T follicular helper cell (primary cell): ENCODE measurements at regions not wholly inside any gene's neighbourhood (a gene's known extent, or its start where the extent isn't known, plus 50 kb on each side); places are given as distances from the start of the nearest gene placed in this dataset.
"Not testable (repeated sequence)": the region's sequence is repeated elsewhere in the genome, so short reads cannot be mapped to it uniquely, and the experiment has no call there.

ENCODE experiments used
- DNase-seq: peaks from one replicate; pipeline ENCODE4 v3.0.0-alpha.2; 2020; ENCODE audit warnings: low read depth

DNA sequence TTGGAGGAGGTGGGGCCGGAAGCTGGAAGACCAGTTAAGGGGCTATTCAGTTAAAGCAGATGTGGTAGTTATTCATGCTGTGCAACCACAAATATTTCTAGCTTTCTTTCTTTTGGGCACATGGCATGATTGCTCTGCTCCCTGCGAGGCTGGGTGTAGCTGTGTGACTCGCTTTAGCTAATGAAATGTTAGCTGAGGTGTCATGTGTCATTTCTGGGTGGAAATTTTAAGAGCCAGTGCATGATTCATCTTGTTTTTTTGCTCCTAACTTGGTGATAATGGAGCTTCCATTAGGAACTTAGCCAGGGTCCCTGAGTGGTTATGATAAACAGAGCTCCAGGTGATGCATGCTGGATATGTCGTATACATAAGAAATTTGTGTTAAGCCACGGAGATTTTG, 300.6 kb downstream of the SATB1 start:
- no peak for DNase-seq

DNA sequence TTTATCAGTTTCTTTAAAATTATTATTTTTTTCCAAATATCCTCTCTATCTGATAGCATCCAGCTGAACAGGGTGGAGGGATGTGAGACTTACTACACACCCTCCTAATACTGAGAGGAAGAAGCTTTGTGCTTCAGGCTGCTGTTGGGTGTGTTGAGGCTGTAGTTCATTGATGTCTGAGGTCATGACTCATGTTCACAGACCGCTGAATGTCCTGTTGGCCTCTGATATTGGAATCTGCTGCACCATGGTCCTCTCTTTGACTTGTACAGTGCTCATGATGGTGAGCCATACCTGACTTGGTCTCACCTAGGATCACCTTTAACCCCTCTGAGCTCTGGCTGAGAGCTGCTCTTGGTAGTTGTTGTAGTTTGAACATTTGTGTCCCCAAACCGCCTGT, 302.9 kb downstream of the SATB1 start:
- no peak for DNase-seq

DNA sequence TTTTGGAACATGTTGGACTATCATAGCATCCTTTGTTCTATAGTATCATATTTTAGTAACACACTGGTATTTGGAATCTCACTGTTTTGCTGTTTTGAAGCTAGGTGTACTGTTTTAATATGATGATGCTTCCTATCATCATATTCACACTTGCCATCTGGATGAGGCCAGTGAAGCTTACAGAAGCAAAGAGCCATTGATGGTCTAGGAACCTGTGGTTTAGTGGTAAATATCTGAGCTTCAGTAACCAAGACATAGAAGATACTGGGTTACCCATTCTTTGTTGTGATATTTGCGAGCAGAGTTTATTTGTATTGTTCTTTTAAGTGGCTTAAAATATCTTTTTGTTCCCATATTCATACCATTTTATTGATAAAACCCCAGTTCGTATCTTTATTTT, 304.1 kb downstream of the SATB1 start:
- no peak for DNase-seq

DNA sequence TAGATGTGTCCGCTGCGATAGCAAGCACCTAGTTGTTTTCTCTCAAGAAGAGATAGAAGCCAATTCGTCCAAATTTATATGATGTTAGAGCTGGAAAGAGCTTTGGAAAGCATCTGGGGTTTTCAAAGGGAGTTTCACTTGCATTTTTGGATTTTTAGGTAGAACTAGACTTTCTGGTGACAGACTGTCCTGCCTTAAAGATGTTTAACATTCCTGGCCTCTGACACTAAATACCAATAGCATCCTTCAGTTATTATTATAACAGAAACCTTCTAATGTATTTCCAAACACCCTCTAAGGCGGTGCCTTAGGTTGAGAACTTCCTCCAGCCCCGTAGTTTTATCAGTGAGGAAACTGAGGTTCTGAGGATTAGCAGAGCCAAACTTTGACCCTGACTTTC, 305.3 kb downstream of the SATB1 start:
- DNase-seq = no peak

DNA sequence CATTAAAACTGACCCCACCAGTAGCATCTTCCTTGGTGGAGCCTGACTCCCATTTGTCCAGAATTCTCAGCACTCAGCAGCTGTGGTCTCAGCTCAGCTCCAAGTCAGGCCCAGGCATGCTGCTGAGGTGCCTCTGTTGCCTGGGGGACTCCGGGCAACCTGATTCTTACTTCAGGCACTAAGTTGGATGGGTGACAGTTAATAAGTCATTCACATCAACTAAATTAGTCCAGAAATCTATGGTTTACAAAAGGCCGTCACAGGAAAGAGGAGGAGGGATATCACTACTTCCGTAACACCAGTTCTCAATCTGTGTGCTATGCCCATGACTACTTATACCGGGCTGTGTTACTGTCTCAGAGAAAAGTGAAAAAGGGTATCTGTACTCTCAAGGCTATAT, 310.2 kb downstream of the SATB1 start:
- DNase-seq = no peak

DNA sequence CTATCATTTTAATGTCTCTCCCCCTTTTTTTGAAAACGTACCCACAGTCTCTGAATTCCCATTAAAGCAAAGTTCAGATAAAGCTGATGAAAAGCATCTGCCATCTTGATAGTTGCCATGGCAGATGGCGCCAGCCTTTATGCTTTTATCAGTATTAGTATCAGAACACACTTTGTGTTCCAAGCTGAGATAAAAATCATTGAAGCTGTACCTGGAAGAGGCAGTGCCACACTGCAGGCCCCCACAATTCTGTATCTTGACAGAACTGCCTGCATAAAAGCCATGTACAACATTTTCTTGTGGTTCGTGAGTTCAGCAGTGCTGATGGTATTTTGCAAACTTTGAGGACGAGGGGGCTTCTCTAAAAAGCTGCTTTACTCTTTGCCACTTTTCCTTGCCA, 311.7 kb downstream of the SATB1 start:
- no peak for DNase-seq

DNA sequence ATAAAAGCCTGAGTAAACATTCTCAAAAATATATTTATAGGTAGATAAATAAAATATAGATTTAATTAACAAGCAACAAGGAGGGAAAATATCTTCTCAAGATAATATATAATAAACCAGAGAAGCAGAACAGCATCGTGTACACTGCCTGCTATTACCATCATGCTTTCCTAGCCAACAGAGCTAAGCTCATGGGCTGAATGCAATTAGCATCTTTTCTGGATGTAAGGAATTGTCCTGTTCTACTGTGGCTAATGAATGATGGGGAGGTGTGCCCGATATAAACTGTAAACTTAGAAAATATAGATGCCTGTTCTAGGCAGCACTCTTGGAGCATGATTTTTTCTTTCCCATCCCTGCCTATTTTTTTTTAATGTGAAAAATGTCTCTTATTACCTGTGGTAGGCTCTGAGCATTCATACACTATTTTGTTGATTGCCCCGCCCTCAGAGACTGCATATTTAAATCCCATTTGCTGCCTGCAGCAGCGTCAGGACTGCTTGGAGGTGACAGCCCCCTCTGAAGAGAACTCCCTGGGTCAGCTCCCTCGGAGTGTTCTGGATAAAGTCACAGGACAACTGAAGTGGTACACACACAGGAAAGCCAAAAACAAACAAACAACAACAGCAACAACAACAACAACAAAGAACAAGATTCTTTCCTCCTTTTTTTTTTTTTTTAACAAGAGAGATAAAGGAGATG, 312.3 kb downstream of the SATB1 start:
- DNase-seq = no peak

DNA sequence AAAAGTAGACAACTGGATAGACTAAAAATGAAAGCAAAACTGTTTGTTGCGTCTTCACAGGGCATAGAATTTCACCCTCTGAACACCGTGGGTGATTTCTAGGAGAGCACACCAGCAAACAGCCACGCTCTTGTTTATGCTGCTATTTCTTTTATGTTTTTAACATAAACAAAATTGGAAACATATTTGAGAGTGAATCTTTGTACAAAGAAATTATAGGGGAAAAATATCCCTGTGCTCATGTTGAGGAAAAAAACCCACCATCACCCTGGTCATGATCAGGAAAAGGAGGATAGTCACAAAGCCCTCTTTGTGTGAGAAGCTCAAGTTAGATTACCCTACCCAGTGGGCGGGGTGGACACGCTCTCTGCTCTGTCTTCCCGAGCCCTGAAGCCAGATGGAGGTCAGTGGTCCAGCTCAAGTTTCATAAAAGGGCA, 313.3 kb downstream of the SATB1 start:
- no peak for DNase-seq

DNA sequence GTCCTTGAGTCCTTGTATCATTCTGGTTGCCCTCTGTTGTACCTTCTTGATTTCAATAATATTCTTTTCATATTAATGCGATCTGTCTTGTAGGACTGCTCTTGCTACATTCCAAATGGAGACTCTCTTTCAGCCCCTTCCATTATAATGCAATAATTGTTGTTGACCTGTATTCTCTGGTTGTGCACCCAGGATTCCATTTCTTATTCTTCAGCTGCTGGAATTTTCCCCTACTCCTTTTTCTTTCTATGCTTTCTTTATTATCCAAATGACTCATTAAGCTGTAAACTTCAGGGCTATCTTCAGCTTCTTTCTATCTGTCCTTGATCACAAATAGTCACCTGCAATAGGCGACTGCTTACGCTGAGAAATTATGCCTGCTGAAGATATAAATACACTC, 321.5 kb downstream of the SATB1 start:
- DNase-seq = no peak

DNA sequence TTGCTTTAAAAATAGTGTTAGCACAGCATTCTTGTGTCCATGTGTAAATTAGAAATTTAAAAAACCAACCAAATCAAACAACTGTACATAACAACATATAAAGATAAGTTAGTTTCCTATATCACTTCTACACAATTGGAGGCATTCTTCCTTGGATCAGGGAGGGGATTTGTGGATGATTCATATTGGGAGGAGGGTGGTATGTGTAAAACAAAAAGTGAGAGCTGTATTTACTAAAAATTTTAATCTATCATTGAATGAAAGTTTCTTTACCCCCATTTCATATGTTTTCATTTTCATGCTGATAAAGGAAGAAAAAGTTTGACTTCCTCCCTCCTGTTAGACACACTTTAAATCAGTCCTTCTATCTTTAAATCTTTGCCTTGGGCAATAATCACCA, 325.0 kb downstream of the SATB1 start:
- no peak for DNase-seq

DNA sequence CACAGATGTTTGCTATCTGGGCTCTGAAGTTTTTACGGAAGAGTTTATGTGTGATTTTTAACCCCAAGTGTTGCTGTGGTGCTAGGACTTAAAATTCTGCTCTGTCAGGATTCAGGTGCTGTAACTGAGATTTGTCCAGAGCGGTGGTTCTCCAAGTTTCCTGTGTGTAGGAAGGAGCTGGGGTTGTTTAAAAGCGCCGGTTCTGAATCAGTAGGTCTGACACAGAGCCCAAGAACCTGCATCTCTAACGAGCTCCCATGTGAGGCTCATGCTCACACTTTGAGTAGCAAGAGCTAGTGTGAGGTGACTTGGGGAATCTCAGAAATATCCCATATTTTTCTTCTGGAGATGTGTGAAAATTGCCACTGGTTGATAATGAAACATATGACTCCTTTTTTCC, 325.5 kb downstream of the SATB1 start:
- DNase-seq = no peak

DNA sequence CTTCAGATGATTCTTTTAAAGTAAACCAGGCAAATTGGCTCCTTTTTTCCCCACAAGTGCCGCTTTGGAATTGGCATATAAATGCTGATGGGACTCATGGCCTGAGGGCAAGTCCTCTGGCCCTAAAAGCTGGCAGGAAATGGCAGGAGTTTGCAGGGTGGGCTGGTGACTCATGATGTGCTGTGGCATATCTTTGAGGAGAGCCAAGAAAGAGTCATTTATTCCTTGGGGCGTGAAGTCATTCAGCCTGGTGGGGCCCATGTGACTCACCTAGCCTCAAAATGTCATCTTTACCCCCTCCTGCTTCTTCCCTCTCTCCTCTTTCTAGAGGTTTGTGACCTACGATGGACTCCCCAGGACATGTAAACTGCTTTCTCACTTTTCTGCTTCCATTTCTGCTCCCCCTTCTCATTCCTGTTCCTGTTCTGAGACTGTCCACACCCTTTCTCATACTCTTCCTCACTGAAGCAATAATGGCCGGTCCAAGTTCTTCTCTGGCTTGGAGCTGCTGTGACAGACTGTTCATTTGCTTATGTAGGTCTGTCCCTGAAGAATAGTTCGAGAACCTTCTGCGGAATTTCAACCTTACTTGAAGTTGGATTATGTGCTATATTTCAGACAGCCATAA, 326.1 kb downstream of the SATB1 start:
- no peak for DNase-seq

DNA sequence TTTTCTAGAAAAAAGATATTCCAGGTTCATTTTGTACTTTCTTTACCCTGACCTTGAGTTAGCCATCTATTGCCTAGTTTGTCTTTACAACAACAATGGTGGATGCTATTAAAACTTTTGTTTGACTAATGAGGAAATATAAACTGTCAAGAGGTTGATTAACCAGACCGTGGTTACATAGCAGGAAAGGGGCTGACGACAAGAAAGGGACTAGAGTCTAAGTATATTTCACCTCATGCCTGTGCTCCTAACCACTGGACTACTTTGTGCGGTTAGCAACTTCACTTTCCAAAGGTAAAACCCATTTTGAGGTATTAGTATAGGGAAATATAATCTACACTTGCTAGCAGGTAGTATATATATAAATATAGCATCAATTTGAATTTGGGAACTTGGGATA, 327.1 kb downstream of the SATB1 start:
- DNase-seq = no peak

DNA sequence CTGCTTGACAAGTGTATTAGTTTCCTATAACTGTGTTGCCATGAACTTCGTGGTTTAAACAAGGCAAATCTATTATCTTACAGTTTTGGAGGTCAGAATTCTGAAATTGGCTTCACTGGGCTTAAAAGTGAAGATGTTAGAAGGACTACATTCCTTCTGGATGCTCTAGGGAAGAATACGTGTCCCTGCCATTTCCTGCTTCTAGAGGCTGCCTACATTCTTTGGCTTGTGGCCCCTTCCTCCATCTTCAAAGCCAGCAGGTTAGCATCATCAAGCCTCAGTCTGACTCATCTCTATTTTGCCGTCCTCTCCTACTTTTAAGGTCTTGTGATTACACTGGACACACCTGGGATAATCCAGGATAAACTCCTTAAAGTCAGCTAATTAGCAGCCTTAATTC, 327.7 kb downstream of the SATB1 start:
- no peak for DNase-seq

DNA sequence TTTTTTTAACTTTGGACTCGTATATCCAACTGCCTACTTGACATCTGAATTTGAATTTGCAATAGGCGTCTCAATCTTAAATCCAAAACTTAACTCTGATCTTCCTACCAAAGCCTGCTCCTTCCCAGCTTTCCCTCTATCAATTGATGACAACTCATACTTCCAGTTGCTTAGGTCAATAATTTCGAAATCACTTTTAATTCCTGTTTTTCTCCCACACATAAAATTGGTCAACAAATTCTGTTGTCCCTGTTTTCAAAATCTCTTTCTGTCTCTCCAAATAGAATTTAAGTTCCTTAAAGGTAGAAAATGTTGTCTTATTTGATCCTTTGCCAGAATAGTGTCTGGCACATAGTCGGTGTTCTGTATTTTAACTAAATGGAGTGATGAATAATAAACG, 332.4 kb downstream of the SATB1 start:
- no peak for DNase-seq

DNA sequence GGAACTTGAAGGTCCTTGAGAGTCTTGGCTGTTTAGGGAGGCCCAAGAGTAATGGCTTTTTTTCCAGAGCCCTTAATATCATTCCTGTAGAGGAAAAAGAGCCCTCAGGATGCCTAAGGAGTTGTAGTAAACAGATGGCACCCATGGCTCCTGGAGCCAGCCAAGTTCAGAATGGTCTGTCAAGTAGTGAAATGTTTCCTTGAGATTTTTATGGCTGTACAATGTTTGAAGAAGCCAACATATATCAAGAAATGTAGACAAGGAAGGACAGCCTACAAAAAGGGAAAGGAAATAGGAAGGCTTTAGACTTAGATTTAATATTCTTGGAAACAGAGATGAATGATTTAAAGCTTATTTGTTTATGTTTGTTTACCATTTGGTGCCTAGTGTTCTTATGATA, 334.8 kb downstream of the SATB1 start:
- no peak for DNase-seq

DNA sequence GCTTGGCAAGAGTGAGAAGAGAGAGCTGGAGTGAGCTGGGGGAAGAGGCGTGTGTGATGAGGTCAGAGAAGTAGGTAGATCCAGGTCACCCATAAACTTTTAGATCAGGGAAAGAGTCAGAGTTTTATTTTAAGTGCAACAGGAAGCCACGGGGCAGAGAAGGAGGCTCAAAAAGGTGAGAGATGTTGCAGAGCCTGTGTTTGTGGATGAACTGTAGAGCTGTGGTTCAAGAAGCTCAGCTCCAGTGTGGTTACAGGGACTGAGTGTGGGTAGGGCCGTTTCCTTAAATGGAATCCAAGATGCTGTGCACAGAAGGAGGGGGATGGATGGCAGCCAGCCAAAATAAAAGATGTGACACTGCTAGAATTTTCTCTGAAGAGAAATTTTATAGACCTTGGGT, 337.2 kb downstream of the SATB1 start:
- DNase-seq = no peak

DNA sequence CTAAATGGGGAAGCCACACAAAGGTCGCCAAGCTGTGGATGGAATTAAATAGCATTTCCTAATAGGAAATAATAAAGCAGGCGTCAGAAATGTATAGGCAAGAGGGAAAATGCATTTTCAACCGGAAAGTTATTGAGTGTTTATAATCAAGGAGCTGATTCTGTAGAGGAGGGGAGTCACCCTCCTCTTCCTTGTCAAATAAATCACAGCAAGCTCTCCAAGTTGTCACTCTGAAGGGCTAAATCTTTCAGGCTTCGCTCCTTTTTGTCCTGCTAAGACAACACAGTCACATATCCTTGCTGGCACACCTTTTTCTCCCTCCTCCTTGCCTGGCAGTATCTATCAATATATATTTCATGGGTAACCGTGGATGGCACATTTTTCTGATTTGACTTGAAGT, 338.4 kb downstream of the SATB1 start:
- no peak for DNase-seq

DNA sequence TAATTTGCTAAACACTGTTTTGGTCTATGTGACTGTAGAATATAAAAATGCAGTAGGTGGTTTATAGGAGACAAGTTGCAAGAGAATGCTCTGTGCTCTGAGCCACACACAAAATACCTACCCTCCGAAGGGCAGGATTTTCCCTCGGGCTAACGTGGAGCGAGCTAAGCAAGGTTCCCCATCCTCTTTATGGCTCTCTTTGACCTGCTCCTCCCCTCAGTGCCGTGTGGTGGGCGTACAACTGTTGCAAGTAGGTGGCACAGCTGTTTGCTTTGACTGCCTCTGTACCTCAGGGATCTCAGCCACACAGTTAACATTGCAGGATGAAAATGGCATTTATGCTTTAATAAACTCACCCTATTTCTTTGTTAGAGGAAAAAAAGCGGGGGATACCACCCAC, 339.1 kb downstream of the SATB1 start:
- no peak for DNase-seq

DNA sequence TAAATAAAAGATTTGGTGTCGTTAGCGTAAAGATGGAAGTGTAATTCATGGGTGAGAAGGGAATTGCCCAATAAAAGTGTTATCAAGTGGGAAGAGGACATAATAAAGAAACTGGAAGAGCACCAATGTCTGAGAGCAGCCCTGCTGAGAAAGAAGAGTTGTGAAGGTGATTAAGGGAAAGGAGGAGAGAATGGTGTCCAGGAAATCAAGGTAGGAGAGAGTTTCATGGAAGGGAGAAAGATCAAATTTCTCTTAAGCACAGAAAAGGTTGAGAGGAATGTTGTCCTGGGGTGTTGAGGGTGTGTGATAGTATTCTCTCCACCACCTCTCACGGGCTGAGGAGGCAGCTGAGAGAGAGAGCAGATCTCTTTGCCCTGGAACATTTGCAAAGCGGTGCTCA, 339.7 kb downstream of the SATB1 start:
- DNase-seq = no peak

DNA sequence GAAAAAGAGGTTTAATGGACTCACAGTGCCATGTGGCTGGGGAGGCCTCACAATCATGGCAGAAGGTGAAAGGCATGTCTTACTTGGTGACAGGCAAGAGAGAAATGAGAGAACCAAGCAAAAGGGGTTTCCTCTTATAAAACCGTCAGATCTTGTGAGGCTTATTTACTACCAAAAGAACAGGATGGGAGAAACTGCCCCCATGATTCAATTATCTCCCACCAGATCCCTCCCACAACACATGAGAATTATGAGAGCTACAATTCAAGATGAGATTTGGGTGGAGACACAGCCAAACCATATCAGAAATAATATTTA, 340.8 kb upstream of the TBC1D5 start:
- DNase-seq = not testable (repeated sequence)

DNA sequence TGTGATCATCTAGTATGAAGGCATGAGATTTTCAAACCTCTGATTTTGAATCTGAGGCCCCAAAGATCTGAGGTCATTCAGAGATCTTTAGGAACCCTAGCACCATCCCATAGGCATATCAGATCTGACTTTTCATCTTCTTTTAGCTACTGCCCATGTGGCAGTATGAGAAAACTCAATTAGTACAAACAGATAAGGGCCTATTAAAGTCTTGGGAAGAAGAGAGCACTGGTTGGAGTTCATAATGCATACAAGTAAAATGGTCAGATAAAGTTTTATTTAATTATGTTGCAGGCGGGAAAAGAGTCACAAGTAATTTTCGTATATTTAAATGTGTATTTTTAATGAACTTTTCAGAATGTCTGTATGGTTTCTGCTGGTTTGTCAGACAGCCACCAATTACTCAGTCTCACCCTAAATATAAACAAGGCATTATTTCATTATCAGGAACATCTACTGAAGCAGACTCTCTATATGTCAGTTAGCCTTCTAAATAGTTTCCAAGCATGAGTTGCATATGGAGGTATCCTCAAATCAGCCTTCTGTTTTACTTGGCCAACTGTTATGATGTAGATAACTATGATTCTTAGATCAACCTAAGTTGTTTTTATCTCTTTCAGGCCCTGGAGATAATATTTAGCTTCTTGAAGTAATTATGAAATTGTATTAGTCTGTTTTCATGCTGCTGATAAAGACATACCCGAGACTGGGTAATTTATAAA, 340.3 kb upstream of the TBC1D5 start:
- no peak for DNase-seq

DNA sequence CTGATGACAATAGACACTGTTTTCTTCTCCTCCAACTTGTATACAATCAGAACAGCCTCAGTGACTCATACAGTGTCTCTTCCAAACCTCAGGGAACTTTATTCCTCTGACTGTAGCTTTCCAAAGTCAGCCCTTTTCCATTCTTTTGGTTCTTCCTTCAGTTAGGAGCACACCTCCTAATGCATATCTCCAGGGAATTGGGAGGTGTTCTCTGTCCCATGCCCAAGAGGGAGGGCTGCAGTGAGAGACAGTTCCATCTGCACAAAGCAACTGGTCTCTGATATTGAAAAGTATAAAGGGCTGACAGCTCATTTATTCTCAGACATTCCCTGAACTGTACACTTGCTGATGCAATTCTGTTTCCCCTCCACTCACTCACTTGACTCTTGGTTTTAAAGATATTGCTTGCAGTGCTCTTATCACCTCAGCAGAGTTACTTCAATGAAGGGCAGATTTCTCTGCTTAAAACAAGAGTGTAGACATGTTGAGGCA, 337.8 kb upstream of the TBC1D5 start:
- no peak for DNase-seq
